ENCODE measurements at regions not wholly inside any gene's neighbourhood (a gene's known extent, or its start where the extent isn't known, plus 50 kb on each side); places are given as distances from the start of the nearest gene placed in this dataset.

GRCh38 chr5:36489505-36489904, 116.9 kb upstream of the SLC1A3 start:
- Histone ChIP-seq H3K4me1 (ENCODE audit: control insufficient read depth, insufficient read depth, low read length) (no peaks in the 10 kb centered on the region), H3K36me3 (ENCODE audit: control insufficient read depth, insufficient read depth, low read length) (no peaks in the 10 kb centered on the region), H3K27me3 (ENCODE audit: control insufficient read depth, insufficient read depth, low read length) (no peaks in the 10 kb centered on the region), H3K9me3 (ENCODE audit: control insufficient read depth, insufficient read depth, low read depth, low read length) (no peaks in the 10 kb centered on the region), H3K4me3 (ENCODE audit: low read depth in 2 of 2, low read length in 2 of 2) (no peak overlapping the region), H3K27ac (ENCODE audit: low read length) (no peak overlapping the region)
- in situ Hi-C loops (cut with HindIII; ENCODE audit: low pct_unique_long_range_greater_than_20kb, low sequenced_read_pairs) (no loop called here), intact Hi-C loops (cut with micrococcal nuclease; ENCODE audit: unreplicated experiment) (no loop called here)
- BruUV-seq (replicated peaks) = no TSS peak
- CTCF ChIA-PET = no interaction called here
- POLR2A ChIA-PET = interaction anchor here (0.7 kb wide), 1 partner anchor 31 kb away, joined by 14 read pairs; no protein-coding TSS in a partner anchor
- DNase-seq (ENCODE audit: low read depth, low spot score) (no peak), ATAC-seq (no peak)
- TF ChIP-seq REST (IDR thresholded peaks at IDR 0.05; ENCODE audit: insufficient read depth in 1 of 2, low read depth in 2 of 2, low read length in 1 of 2) (no peak), CTCF (IDR thresholded peaks at IDR 0.05) (no peak), SIN3A (IDR thresholded peaks at IDR 0.05; ENCODE audit: borderline replicate concordance, insufficient read depth, low read depth, low read length) (no peak), TCF7L2 (IDR thresholded peaks at IDR 0.05; ENCODE audit: low read depth, low read length) (no peak), POLR2AphosphoS5 (IDR thresholded peaks at IDR 0.05; ENCODE audit: low read depth, low read length) (no peak)

- Histone ChIP-seq H3K4me1 (ENCODE audit: control insufficient read depth, insufficient read depth, low read length) (no peaks in the 10 kb centered on the region), H3K27ac (ENCODE audit: low read length) (no peak overlapping the region), H3K9me3 (ENCODE audit: control insufficient read depth, insufficient read depth, low read depth, low read length) (no peaks in the 10 kb centered on the region), H3K27me3 (ENCODE audit: control insufficient read depth, insufficient read depth, low read length) (no peaks in the 10 kb centered on the region), H3K4me3 (ENCODE audit: low read depth in 2 of 2, low read length in 2 of 2) (no peak overlapping the region), H3K36me3 (ENCODE audit: control insufficient read depth, insufficient read depth, low read length) (no peaks in the 10 kb centered on the region)
- no peak for TF ChIP-seq REST (IDR thresholded peaks at IDR 0.05; ENCODE audit: insufficient read depth in 1 of 2, low read depth in 2 of 2, low read length in 1 of 2)
- TF ChIP-seq POLR2AphosphoS5 (IDR thresholded peaks at IDR 0.05; ENCODE audit: low read depth, low read length) = no peak
- TF ChIP-seq TCF7L2 (IDR thresholded peaks at IDR 0.05; ENCODE audit: low read depth, low read length) = no peak
- TF ChIP-seq SIN3A (IDR thresholded peaks at IDR 0.05; ENCODE audit: borderline replicate concordance, insufficient read depth, low read depth, low read length) = no peak
- TF ChIP-seq CTCF (IDR thresholded peaks at IDR 0.05) = no peak
- CTCF ChIA-PET = no interaction called here
- BruUV-seq (replicated peaks) = no TSS peak
- intact Hi-C loops (cut with micrococcal nuclease; ENCODE audit: unreplicated experiment) (no loop called here), in situ Hi-C loops (cut with HindIII; ENCODE audit: low pct_unique_long_range_greater_than_20kb, low sequenced_read_pairs) (no loop called here)
- no peak for DNase-seq (ENCODE audit: low read depth, low spot score)
- POLR2A ChIA-PET = no interaction called here
- ATAC-seq = no peak
Observed at GRCh38 chr5:36491856-36492255, 114.5 kb upstream of the SLC1A3 start.

Data from Panc1 (cell line).